ENCODE measurements at regions not wholly inside any gene's neighbourhood (a gene's known extent, or its start where the extent isn't known, plus 50 kb on each side); places are given as distances from the start of the nearest gene placed in this dataset.

DNA sequence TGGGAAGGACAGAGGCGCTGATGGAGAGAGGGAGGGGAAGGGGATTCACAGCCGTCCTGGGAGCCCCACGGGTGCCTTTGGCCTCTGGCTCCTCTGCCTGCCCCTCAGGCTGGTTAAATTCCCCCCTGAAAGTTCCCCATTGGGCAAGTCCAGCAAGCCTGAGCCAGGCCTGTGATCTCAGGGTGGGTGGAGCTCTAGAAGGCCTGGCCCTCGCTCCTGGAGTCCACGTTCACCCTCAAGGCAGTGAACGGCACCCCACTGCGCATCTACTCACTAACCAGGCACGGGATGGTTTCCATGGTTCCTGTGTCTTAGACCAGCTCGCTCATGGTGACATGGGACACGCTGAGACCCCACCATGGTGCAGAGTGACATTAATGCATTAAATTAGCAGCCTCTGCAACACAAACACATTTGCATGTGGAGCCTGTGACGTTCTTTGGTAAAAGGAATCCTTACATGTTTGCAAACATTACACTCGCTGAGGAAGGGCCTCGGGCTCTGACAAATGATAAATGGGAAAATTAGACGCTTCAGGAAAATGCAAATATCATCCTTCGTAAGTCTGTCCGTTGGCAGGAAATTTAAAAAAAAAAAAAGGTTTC is 452.7 kb downstream of the PREX1 start:
- TF ChIP-seq, protein P1, sequence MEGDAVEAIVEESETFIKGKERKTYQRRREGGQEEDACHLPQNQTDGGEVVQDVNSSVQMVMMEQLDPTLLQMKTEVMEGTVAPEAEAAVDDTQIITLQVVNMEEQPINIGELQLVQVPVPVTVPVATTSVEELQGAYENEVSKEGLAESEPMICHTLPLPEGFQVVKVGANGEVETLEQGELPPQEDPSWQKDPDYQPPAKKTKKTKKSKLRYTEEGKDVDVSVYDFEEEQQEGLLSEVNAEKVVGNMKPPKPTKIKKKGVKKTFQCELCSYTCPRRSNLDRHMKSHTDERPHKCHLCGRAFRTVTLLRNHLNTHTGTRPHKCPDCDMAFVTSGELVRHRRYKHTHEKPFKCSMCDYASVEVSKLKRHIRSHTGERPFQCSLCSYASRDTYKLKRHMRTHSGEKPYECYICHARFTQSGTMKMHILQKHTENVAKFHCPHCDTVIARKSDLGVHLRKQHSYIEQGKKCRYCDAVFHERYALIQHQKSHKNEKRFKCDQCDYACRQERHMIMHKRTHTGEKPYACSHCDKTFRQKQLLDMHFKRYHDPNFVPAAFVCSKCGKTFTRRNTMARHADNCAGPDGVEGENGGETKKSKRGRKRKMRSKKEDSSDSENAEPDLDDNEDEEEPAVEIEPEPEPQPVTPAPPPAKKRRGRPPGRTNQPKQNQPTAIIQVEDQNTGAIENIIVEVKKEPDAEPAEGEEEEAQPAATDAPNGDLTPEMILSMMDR (conservative IDR thresholded peaks at IDR 0.05 in 1 of 2, IDR thresholded peaks at IDR 0.05 in 1 of 2; ENCODE audit: extremely low read depth in 1 of 2, insufficient read depth in 1 of 2, low read depth in 1 of 2, low read length in 2 of 2): no peak
- no peak for TF ChIP-seq EZH2 (IDR thresholded peaks at IDR 0.05; ENCODE audit: borderline replicate concordance, low read length)

Measured in mammary epithelial cell (primary cell).